OCI-LY3 (cell line): ENCODE measurements at regions not wholly inside any gene's neighbourhood (a gene's known extent, or its start where the extent isn't known, plus 50 kb on each side); places are given as distances from the start of the nearest gene placed in this dataset.

ENCODE experiments used
- H2AFZ ChIP-seq: fragments of 200-600, 300-600 bp; shearing (Covaris generic); 2 replicates; pipeline ENCODE4 v1.6.0; 2014; ENCODE audit warnings: antibody characterized with exemption, low read depth, low read length
- H3K27ac ChIP-seq: fragments of 200-600, 300-600 bp; sonication (generic); 2 replicates; pipeline ENCODE4 v1.5.1; 2014; ENCODE audit warnings: mild to moderate bottlenecking, low read length, moderate library complexity, mixed read lengths
- H3K27me3 ChIP-seq: fragments of 200-600, 300-600 bp; sonication (generic); 2 replicates; pipeline ENCODE4 v1.6.1; 2014; ENCODE audit warnings: low read depth, low read length, mixed read lengths
- H3K36me3 ChIP-seq: fragments of 200-600, 300-600 bp; sonication (generic); replicated peaks from 2 replicates; pipeline ENCODE3; 2014; ENCODE audit warnings: low read depth, low read length, mixed read lengths
- H3K4me1 ChIP-seq: fragments of 300-600, 200-600 bp; sonication (generic); 2 replicates; pipeline ENCODE4 v1.6.1; 2014; ENCODE audit warnings: low read length, mixed read lengths
- H3K4me2 ChIP-seq: fragments of 200-600, 300-600 bp; sonication (generic); 2 replicates; pipeline ENCODE4 v1.6.1; 2014; ENCODE audit warnings: low read length, mixed read lengths
- H3K4me3 ChIP-seq: fragments of 300-600, 200-600 bp; sonication (generic); 2 replicates; pipeline ENCODE4 v1.5.1; 2014; ENCODE audit warnings: antibody characterized with exemption, mild to moderate bottlenecking, low read length, moderate library complexity
- H3K79me2 ChIP-seq: fragments of 300-600, 200-600 bp; shearing (Covaris generic); 2 replicates; pipeline ENCODE4 v1.6.1; 2014; ENCODE audit warnings: mild to moderate bottlenecking, low read length, mixed read lengths
- H3K9ac ChIP-seq: fragments of 300-600, 200-600 bp; shearing (Covaris generic); 2 replicates; pipeline ENCODE4 v1.6.0; 2014; ENCODE audit warnings: mild to moderate bottlenecking, low read length, moderate library complexity
- H3K9me3 ChIP-seq: fragments of 200-600, 300-600 bp; shearing (Covaris generic); 2 replicates; pipeline ENCODE4 v1.6.1; 2014; ENCODE audit warnings: low read length, mixed read lengths; ENCODE audit not compliant: insufficient read depth
- H4K20me1 ChIP-seq: fragments of 200-600, 300-600 bp; sonication (generic); 2 replicates; pipeline ENCODE4 v1.6.1; 2016; ENCODE audit warnings: low read length, mixed read lengths; ENCODE audit not compliant: insufficient read depth
- CTCF ChIP-seq: fragments of 200-600, 300-600 bp; sonication (generic); IDR thresholded peaks from 2 replicates; pipeline ENCODE4 v1.5.1; 2014; ENCODE audit warnings: antibody characterized with exemption, low read length, low read depth
- EZH2phosphoT487 ChIP-seq: fragments of 200-600 bp; shearing (Covaris generic); IDR thresholded peaks from 2 replicates; pipeline ENCODE4 v1.6.1; 2018; ENCODE audit warnings: antibody characterized with exemption, mixed run types, low read depth

DNA sequence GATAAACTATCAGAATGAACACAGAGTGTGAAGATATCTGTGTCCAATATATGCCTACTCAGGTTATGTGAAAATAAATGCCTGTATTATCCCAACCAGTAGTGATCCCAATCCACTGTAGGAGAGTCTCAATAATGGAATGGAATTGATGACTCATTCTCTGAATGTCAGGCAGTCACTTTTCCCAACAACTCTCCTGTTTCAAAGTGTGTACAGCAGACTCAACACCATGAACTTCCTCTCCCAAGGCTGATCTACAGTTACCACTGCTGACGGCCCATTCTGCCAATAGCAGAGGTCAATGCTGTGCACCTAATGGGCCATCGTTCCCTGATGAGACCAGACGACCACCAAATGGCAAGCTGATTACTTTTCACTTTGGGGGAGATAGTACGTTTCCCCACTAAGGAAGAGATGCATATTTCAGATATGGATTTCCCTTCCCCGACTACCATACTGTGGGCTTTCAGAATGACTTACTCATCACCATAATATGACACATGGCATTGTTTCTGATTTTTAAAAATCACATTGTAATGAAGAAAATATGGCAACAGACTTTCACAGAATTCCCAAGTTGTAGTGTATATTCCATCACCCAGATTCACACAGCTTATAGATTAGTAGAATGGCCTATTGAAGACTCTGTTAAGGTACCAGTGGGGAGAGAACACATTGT, 601.7 kb upstream of the VRK2 start:
- Histone ChIP-seq H3K4me1 (peaks cover 17% of the 10 kb centered on the region), H3K9me3 (no peaks in the 10 kb centered on the region), H4K20me1 (no peaks in the 10 kb centered on the region), H3K9ac (no peak overlapping the region), H3K4me3 (no peak overlapping the region), H3K27me3 (no peaks in the 10 kb centered on the region), H3K36me3 (no peaks in the 10 kb centered on the region), H3K27ac (no peak overlapping the region), H3K4me2 (no peak overlapping the region), H2AFZ (no peak overlapping the region), H3K79me2 (no peaks in the 10 kb centered on the region)
- TF ChIP-seq EZH2phosphoT487 (no peak), CTCF (no peak)

GRCh38 chr2:57448816-57449215, 597.8 kb upstream of the VRK2 start:
- Histone ChIP-seq H2AFZ (no peak overlapping the region), H3K27me3 (no peaks in the 10 kb centered on the region), H3K79me2 (no peaks in the 10 kb centered on the region), H4K20me1 (no peaks in the 10 kb centered on the region), H3K9ac (no peak overlapping the region), H3K4me2 (0 out of 2 replicates have a peak overlapping the region, but pooled peaks have one; percentile 0), H3K9me3 (no peaks in the 10 kb centered on the region), H3K27ac (no peak overlapping the region), H3K4me1 (peaks cover 27% of the 10 kb centered on the region), H3K36me3 (no peaks in the 10 kb centered on the region), H3K4me3 (no peak overlapping the region)
- TF ChIP-seq CTCF (no peak), EZH2phosphoT487 (no peak)

- Histone ChIP-seq H4K20me1 (no peaks in the 10 kb centered on the region), H3K4me2 (peak overlapping the region; percentile 36), H3K27ac (peak overlapping the region; percentile 52), H3K9me3 (no peaks in the 10 kb centered on the region), H3K9ac (no peak overlapping the region), H3K36me3 (no peaks in the 10 kb centered on the region), H3K4me1 (peaks cover 31% of the 10 kb centered on the region), H3K4me3 (no peak overlapping the region), H2AFZ (no peak overlapping the region), H3K27me3 (no peaks in the 10 kb centered on the region), H3K79me2 (no peaks in the 10 kb centered on the region)
- TF ChIP-seq CTCF (no peak), EZH2phosphoT487 (no peak)
Observed at GRCh38 chr2:57450170-57450569, 596.4 kb upstream of the VRK2 start.

DNA sequence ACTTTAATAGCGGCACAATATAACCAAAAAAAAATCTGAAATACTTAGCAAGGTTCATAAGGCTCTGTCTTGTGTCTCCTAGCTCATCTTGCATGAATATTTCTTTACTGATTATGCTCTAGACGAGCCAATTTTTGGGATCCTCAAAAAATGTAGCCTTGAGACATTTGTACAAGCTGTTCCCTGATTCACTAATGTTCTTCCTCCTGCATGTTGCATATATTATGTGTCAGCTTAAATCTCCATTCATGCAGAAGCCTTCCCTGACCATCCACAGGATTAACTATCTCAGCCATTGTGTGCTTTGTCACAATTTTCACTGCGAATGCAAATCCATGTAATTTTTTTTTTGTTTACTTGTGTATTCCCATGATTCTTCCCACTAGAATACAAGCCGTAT, 594.0 kb upstream of the VRK2 start:
- TF ChIP-seq CTCF (no peak), EZH2phosphoT487 (no peak)
- Histone ChIP-seq H3K4me2 (no peak overlapping the region), H3K4me3 (no peak overlapping the region), H4K20me1 (no peaks in the 10 kb centered on the region), H3K36me3 (no peaks in the 10 kb centered on the region), H3K79me2 (no peaks in the 10 kb centered on the region), H3K9ac (no peak overlapping the region), H3K9me3 (no peaks in the 10 kb centered on the region), H3K27ac (no peak overlapping the region), H2AFZ (no peak overlapping the region), H3K4me1 (peaks cover 38% of the 10 kb centered on the region), H3K27me3 (no peaks in the 10 kb centered on the region)
